Calu3 (cell line): ENCODE measurements at regions not wholly inside any gene's neighbourhood (a gene's known extent, or its start where the extent isn't known, plus 50 kb on each side); places are given as distances from the start of the nearest gene placed in this dataset.

Experiments
- BruUV-seq: library from RNA; stranded (reverse); fragments of 400-500 nt; replicated peaks from 2 replicates; lab custom pipeline; 2021; lab: Mats Ljungman, UMichigan
- CTCF ChIA-PET: fragments of 300-600 bp; sonication (Branson Sonifier 250); formaldehyde crosslinking; loops from one replicate; lab custom pipeline; 2022; ENCODE audit warnings: antibody characterized with exemption; lab: Charles Lee
- DNase-seq: peaks from one replicate; pipeline ENCODE4 v3.0.0; 2022
- H3K27ac Mint-ChIP-seq: one replicate; pipeline ENCODE4 v1.8.0; 2022; ENCODE audit warnings: mixed read lengths; ENCODE audit not compliant: unreplicated experiment
- H3K27me3 Mint-ChIP-seq: one replicate; pipeline ENCODE4 v1.8.0; 2022; ENCODE audit warnings: mixed read lengths; ENCODE audit not compliant: unreplicated experiment
- H3K36me3 Mint-ChIP-seq: one replicate; pipeline ENCODE4 v1.8.0; 2022; ENCODE audit warnings: mild to moderate bottlenecking, moderate library complexity, mixed read lengths; ENCODE audit not compliant: insufficient read depth, unreplicated experiment
- H3K4me1 Mint-ChIP-seq: one replicate; pipeline ENCODE4 v1.8.0; 2022; ENCODE audit warnings: mild to moderate bottlenecking, low read depth, mixed read lengths; ENCODE audit not compliant: unreplicated experiment
- H3K4me3 Mint-ChIP-seq: one replicate; pipeline ENCODE4 v1.8.0; 2022; ENCODE audit warnings: mild to moderate bottlenecking, low read depth, moderate library complexity, mixed read lengths; ENCODE audit not compliant: unreplicated experiment
- H3K9me3 Mint-ChIP-seq: one replicate; pipeline ENCODE4 v1.8.0; 2022; ENCODE audit warnings: low read depth, mixed read lengths; ENCODE audit not compliant: unreplicated experiment
- intact Hi-C: fragments of 100-400 bp; cut with micrococcal nuclease; formaldehyde crosslinking; loops from one replicate; pipeline ENCODE4 v1.10.0; 2022; ENCODE audit not compliant: unreplicated experiment
- TF ChIP-seq, protein P1 (sequence below): fragments of 200-600 bp; IDR thresholded peaks from one replicate; pipeline ENCODE4 v1.8.0; 2022; ENCODE audit warnings: antibody characterized with exemption; ENCODE audit not compliant: unreplicated experiment

DNA sequence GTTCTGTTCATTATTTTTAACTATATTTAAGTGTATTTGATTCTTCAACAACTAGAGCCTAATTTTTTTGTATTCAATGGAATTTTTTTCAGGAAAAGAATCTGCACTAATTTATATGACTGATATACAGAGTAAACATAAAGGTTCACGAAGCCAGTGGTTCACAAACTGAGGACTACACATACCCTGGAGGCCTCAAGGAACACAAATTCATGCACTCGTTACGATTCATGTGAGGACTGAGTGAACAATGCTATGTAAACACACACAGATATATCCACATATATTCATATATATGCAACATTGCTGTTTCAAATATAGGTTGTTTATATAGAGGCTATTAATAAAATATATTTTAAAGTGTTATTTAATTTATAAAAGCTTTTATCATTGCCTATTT, 137.8 kb downstream of the PHLDA1 start:
- no peak for DNase-seq
- peaks cover 67% of the 10 kb centered on the region for H3K4me1 Mint-ChIP-seq
- H3K36me3 Mint-ChIP-seq = no peaks in the 10 kb centered on the region
- no peak overlapping the region for H3K4me3 Mint-ChIP-seq
- no peaks in the 10 kb centered on the region for H3K27me3 Mint-ChIP-seq
- no TSS peak for BruUV-seq
- H3K27ac Mint-ChIP-seq = no peak overlapping the region
- CTCF ChIA-PET = no interaction called here
- H3K9me3 Mint-ChIP-seq = peaks cover 3% of the 10 kb centered on the region
- intact Hi-C loops = loop anchor here (5.0 kb wide), 1 partner anchor 39 kb away; no protein-coding TSS in a partner anchor
- TF ChIP-seq, protein P1, sequence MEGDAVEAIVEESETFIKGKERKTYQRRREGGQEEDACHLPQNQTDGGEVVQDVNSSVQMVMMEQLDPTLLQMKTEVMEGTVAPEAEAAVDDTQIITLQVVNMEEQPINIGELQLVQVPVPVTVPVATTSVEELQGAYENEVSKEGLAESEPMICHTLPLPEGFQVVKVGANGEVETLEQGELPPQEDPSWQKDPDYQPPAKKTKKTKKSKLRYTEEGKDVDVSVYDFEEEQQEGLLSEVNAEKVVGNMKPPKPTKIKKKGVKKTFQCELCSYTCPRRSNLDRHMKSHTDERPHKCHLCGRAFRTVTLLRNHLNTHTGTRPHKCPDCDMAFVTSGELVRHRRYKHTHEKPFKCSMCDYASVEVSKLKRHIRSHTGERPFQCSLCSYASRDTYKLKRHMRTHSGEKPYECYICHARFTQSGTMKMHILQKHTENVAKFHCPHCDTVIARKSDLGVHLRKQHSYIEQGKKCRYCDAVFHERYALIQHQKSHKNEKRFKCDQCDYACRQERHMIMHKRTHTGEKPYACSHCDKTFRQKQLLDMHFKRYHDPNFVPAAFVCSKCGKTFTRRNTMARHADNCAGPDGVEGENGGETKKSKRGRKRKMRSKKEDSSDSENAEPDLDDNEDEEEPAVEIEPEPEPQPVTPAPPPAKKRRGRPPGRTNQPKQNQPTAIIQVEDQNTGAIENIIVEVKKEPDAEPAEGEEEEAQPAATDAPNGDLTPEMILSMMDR = no peak

DNA sequence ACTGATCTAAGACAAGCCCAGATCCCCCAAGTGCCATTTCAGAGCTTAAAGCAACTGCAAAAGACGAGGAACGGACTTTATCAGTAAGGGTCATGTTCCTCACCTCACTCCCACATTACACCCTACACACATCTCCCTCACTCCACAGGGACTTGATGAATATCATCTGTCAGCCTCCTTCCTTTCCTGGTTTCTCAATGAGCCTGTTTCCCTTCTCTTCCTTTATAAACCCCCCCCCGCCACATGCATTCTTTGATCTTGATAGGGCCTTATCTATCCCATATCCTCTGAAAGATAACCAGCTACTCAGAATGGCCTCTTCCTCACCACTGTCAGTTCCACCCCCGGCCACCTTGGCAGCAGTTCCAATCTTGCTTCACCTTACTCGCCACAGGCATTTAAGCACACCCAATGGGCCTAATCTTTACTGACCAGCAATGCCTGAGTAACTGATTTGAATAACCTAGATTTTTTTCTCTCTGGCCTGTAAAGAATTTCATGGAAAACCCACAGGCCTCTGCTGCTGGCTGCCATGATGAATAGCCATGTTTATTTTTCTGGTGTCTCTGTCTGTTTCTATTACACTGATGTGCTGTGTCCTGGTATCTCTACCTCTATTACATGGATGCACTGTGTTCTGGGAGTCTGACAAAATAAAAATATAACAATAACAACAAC, 138.7 kb downstream of the PHLDA1 start:
- peak; percentile 30 for DNase-seq
- no peak overlapping the region for H3K4me3 Mint-ChIP-seq
- H3K4me1 Mint-ChIP-seq = peaks cover 70% of the 10 kb centered on the region
- no TSS peak for BruUV-seq
- intact Hi-C loops = loop anchor here (5.0 kb wide), 1 partner anchor 39 kb away; no protein-coding TSS in a partner anchor
- TF ChIP-seq, protein P1 = no peak
- no peaks in the 10 kb centered on the region for H3K36me3 Mint-ChIP-seq
- CTCF ChIA-PET = no interaction called here
- peak overlapping the region; percentile 7 for H3K27ac Mint-ChIP-seq
- H3K9me3 Mint-ChIP-seq = no peaks in the 10 kb centered on the region
- H3K27me3 Mint-ChIP-seq = no peaks in the 10 kb centered on the region

- DNase-seq = peak; percentile 13
- H3K9me3 Mint-ChIP-seq = no peaks in the 10 kb centered on the region
- H3K27ac Mint-ChIP-seq = peak overlapping the region; percentile 17
- no peaks in the 10 kb centered on the region for H3K36me3 Mint-ChIP-seq
- no TSS peak for BruUV-seq
- H3K27me3 Mint-ChIP-seq = no peaks in the 10 kb centered on the region
- CTCF ChIA-PET = no interaction called here
- intact Hi-C loops = loop anchor here (5.0 kb wide), 1 partner anchor 41 kb away; no protein-coding TSS in a partner anchor
- H3K4me3 Mint-ChIP-seq = no peak overlapping the region
- peaks cover 63% of the 10 kb centered on the region for H3K4me1 Mint-ChIP-seq
- TF ChIP-seq, protein P1 = no peak
Measured at GRCh38 chr12:75891072-75891471, 140.5 kb downstream of the PHLDA1 start.

GRCh38 chr12:75890660-75891059, 140.9 kb downstream of the PHLDA1 start:
- TF ChIP-seq, protein P1 = no peak
- H3K27me3 Mint-ChIP-seq = no peaks in the 10 kb centered on the region
- no peaks in the 10 kb centered on the region for H3K36me3 Mint-ChIP-seq
- CTCF ChIA-PET = no interaction called here
- peak overlapping the region; percentile 17 for H3K27ac Mint-ChIP-seq
- H3K9me3 Mint-ChIP-seq = no peaks in the 10 kb centered on the region
- intact Hi-C loops = loop anchor here (5.0 kb wide), 1 partner anchor 42 kb away; no protein-coding TSS in a partner anchor
- no peak for DNase-seq
- H3K4me3 Mint-ChIP-seq = no peak overlapping the region
- no TSS peak for BruUV-seq
- H3K4me1 Mint-ChIP-seq = peaks cover 59% of the 10 kb centered on the region
